IMR-90 (cell line): ENCODE measurements at regions not wholly inside any gene's neighbourhood (a gene's known extent, or its start where the extent isn't known, plus 50 kb on each side); places are given as distances from the start of the nearest gene placed in this dataset.

ENCODE experiments used
- ATAC-seq: fragments of 200-7000 bp; cut with Tn5 transposase; 2 replicates; pipeline ENCODE4 v1.9.1; 2020; ENCODE audit warnings: low read depth, mild to moderate bottlenecking, moderate library complexity
- BruUV-seq: library from RNA; stranded (reverse); fragments of 400-500 nt; replicated peaks from 2 replicates; lab custom pipeline; 2021; lab: Mats Ljungman, UMichigan
- CTCF ChIA-PET: fragments of 300-600 bp; formaldehyde crosslinking; extraction: SDS; loops from one replicate; lab custom pipeline; 2021; ENCODE audit warnings: antibody characterized with exemption; lab: Yijun Ruan, JAX
- POLR2A ChIA-PET: fragments of 300-600 bp; sonication (Branson Sonifier 250); formaldehyde crosslinking; loops from one replicate; lab custom pipeline; 2022; ENCODE audit warnings: antibody characterized with exemption; ENCODE audit not compliant: unreplicated experiment; lab: Charles Lee
- DNase-seq: peaks from one replicate; pipeline ENCODE4 v3.0.0; 2013
- H2AFZ ChIP-seq: replicated peaks from 2 replicates; pipeline ENCODE3; 2013; ENCODE audit warnings: low read length, mild to moderate bottlenecking; ENCODE audit not compliant: poor library complexity
- H2AK5ac ChIP-seq: 2 replicates; pipeline ENCODE4 v1.6.1; 2013; ENCODE audit warnings: low read depth, low read length, inconsistent platforms
- H2AK9ac ChIP-seq: replicated peaks from 2 replicates; pipeline ENCODE3; 2013; ENCODE audit warnings: mild to moderate bottlenecking, low read depth, low read length, moderate library complexity; ENCODE audit not compliant: poor library complexity
- H2BK120ac ChIP-seq: 2 replicates; pipeline ENCODE4 v1.6.1; 2013; ENCODE audit warnings: low read depth, low read length, inconsistent platforms
- H2BK15ac ChIP-seq: 3 replicates; pipeline ENCODE4 v1.6.1; 2013; ENCODE audit warnings: low read depth, low read length, inconsistent platforms
- H2BK20ac ChIP-seq: 2 replicates; pipeline ENCODE4 v1.6.1; 2013; ENCODE audit warnings: low read depth, mild to moderate bottlenecking, inconsistent platforms, low read length, moderate library complexity
- H2BK5ac ChIP-seq: 2 replicates; pipeline ENCODE4 v1.6.1; 2013; ENCODE audit warnings: mild to moderate bottlenecking, low read depth, low read length, inconsistent platforms; ENCODE audit not compliant: poor library complexity, severe bottlenecking
- H3K14ac ChIP-seq: replicated peaks from 2 replicates; pipeline ENCODE4 v1.6.1; 2013; ENCODE audit warnings: low read depth, low read length, inconsistent platforms
- H3K18ac ChIP-seq: 2 replicates; pipeline ENCODE4 v1.6.1; 2013; ENCODE audit warnings: low read depth, low read length, control low read depth
- H3K23ac ChIP-seq: 2 replicates; pipeline ENCODE4 v1.6.1; 2013; ENCODE audit warnings: low read depth, low read length, inconsistent platforms
- H3K27ac ChIP-seq: 2 replicates; pipeline ENCODE4 v1.5.1; 2013; ENCODE audit warnings: mild to moderate bottlenecking, control low read depth, low read length; ENCODE audit not compliant: insufficient read depth
- H3K27me3 ChIP-seq: 2 replicates; pipeline ENCODE4 v1.6.1; 2013; ENCODE audit warnings: low read length; ENCODE audit not compliant: control insufficient read depth, insufficient read depth
- H3K36me3 ChIP-seq: 2 replicates; pipeline ENCODE4 v1.6.1; 2013; ENCODE audit warnings: low read length, mixed read lengths; ENCODE audit not compliant: control insufficient read depth, insufficient read depth
- H3K4ac ChIP-seq: 2 replicates; pipeline ENCODE4 v1.6.1; 2013; ENCODE audit warnings: low read depth, low read length, inconsistent platforms
- H3K4me1 ChIP-seq: 2 replicates; pipeline ENCODE4 v1.6.1; 2013; ENCODE audit warnings: low read length, mixed read lengths; ENCODE audit not compliant: control insufficient read depth, insufficient read depth
- H3K4me2 ChIP-seq: 2 replicates; pipeline ENCODE4 v1.6.1; 2013; ENCODE audit warnings: low read depth, mild to moderate bottlenecking, control low read depth, low read length, moderate library complexity
- H3K4me3 ChIP-seq: 2 replicates; pipeline ENCODE4 v1.5.1; 2013; ENCODE audit warnings: low read depth, mild to moderate bottlenecking, control low read depth, low read length, moderate library complexity; ENCODE audit not compliant: insufficient read depth
- H3K56ac ChIP-seq: 2 replicates; pipeline ENCODE4 v1.6.1; 2013; ENCODE audit warnings: low read length, inconsistent platforms; ENCODE audit not compliant: insufficient read depth; ENCODE audit errors: extremely low read depth
- H3K79me1 ChIP-seq, 2 experiments: 2 replicates each; pipeline ENCODE4 v1.6.1; 2013; ENCODE audit warnings: low read length in 2 of 2, inconsistent platforms in 1 of 2, low read depth in 1 of 2
- H3K9ac ChIP-seq: 2 replicates; pipeline ENCODE4 v1.6.1; 2013; ENCODE audit warnings: low read depth, low read length, control low read depth
- H3K9me1 ChIP-seq: 2 replicates; pipeline ENCODE4 v1.6.1; 2013; ENCODE audit warnings: low read length, inconsistent platforms; ENCODE audit not compliant: insufficient read depth
- H3K9me3 ChIP-seq: 2 replicates; pipeline ENCODE4 v1.6.1; 2013; ENCODE audit warnings: low read length; ENCODE audit not compliant: control insufficient read depth, insufficient read depth
- H4K20me1 ChIP-seq: 2 replicates; pipeline ENCODE4 v1.6.1; 2013; ENCODE audit warnings: low read length, inconsistent platforms; ENCODE audit not compliant: insufficient read depth
- H4K5ac ChIP-seq: 2 replicates; pipeline ENCODE4 v1.6.1; 2013; ENCODE audit warnings: mild to moderate bottlenecking, low read depth, low read length, control low read depth
- H4K8ac ChIP-seq, 2 experiments: 2 replicates each; pipeline ENCODE4 v1.6.1; 2013; ENCODE audit warnings: low read depth in 2 of 2, low read length in 2 of 2, control low read depth in 1 of 2, inconsistent platforms in 1 of 2
- H4K91ac ChIP-seq: 2 replicates; pipeline ENCODE4 v1.6.1; 2013; ENCODE audit warnings: low read depth, low read length, inconsistent platforms; ENCODE audit not compliant: insufficient read depth
- BHLHE40 ChIP-seq: fragments of 150-350 bp; IDR thresholded peaks from 2 replicates; pipeline ENCODE4 v1.6.1; 2016; ENCODE audit warnings: mild to moderate bottlenecking, low read depth, low read length
- CEBPB ChIP-seq: IDR thresholded peaks from 2 replicates; pipeline ENCODE4 v1.6.1; 2012; ENCODE audit warnings: low read depth, low read length, improper control_type of control experiment
- MAFK ChIP-seq: IDR thresholded peaks from 2 replicates; pipeline ENCODE4 v1.6.1; 2012; ENCODE audit warnings: low read depth, low read length, improper control_type of control experiment
- MAZ ChIP-seq: IDR thresholded peaks from 2 replicates; pipeline ENCODE4 v1.6.1; 2012; ENCODE audit warnings: low read depth, mild to moderate bottlenecking, low read length, improper control_type of control experiment, moderate library complexity, borderline replicate concordance
- RAD21 ChIP-seq: IDR thresholded peaks from 2 replicates; pipeline ENCODE4 v1.6.1; 2012; ENCODE audit warnings: low read length, improper control_type of control experiment
- SMC3 ChIP-seq: fragments of 150-350 bp; IDR thresholded peaks from 2 replicates; pipeline ENCODE4 v1.6.1; 2016; ENCODE audit warnings: low read depth, mild to moderate bottlenecking, antibody characterized with exemption, low read length, moderate library complexity
- dilution Hi-C: fragments of 300-500 bp; cut with HindIII; formaldehyde crosslinking; loops from one replicate; pipeline ENCODE4 v1.14.3; 2018; ENCODE audit warnings: low sequenced_read_pairs; ENCODE audit not compliant: unreplicated experiment
- in situ Hi-C: fragments of 300-500 bp; cut with MboI; formaldehyde crosslinking; loops from 3 replicates; pipeline ENCODE4 v1.14.3; 2019; ENCODE audit warnings: low sequenced_read_pairs, inconsistent platforms, mixed read lengths
- intact Hi-C: fragments of 100-400 bp; cut with micrococcal nuclease; formaldehyde crosslinking; loops from 2 replicates; pipeline ENCODE4 v1.10.0; 2022

GRCh38 chr11:26834601-26835000 lies 112.7 kb upstream of the SLC5A12 start:
- POLR2A ChIA-PET = no interaction called here

More at GRCh38 chr11:26834601-26835000, 112.7 kb upstream of the SLC5A12 start:
- BruUV-seq = no TSS peak
- Histone ChIP-seq H4K20me1 (no peaks in the 10 kb centered on the region), H3K18ac (no peak overlapping the region), H3K23ac (no peak overlapping the region), H2AK5ac (no peak overlapping the region), H4K5ac (no peak overlapping the region), H3K9me1 (no peaks in the 10 kb centered on the region), H2BK20ac (no peak overlapping the region), H3K56ac (no peak overlapping the region), H3K4ac (no peak overlapping the region), H3K9ac (no peak overlapping the region), H4K8ac (no peak overlapping the region), H3K9me3 (no peaks in the 10 kb centered on the region), H2BK15ac (no peak overlapping the region), H2BK120ac (no peak overlapping the region), H3K36me3 (no peaks in the 10 kb centered on the region), H2AFZ (no peak overlapping the region), H2BK5ac (no peak overlapping the region), H3K4me2 (no peak overlapping the region), H3K14ac (no peak overlapping the region), H3K4me1 (no peaks in the 10 kb centered on the region), H3K27me3 (no peaks in the 10 kb centered on the region), H4K91ac (no peak overlapping the region), H3K79me1 (no peaks in the 10 kb centered on the region), H2AK9ac (no peak overlapping the region), H3K27ac (no peak overlapping the region), H3K4me3 (no peak overlapping the region)
- in situ Hi-C loops (no loop called here), intact Hi-C loops (loop anchor here (5.0 kb wide), 1 partner anchor 52 kb away; no protein-coding TSS in a partner anchor), dilution Hi-C loops (no loop called here)
- peak; percentile 68 for ATAC-seq
- no peak for TF ChIP-seq SMC3
- no peak for TF ChIP-seq MAZ
- TF ChIP-seq BHLHE40 = no peak
- no peak for TF ChIP-seq RAD21
- no peak for TF ChIP-seq MAFK
- no peak for TF ChIP-seq CEBPB
- CTCF ChIA-PET = interaction anchor here (0.8 kb wide), 1 partner anchor 325 kb away, joined by 3 read pairs; no protein-coding TSS in a partner anchor
- no peak for DNase-seq
